ENCODE measurements at regions not wholly inside any gene's neighbourhood (a gene's known extent, or its start where the extent isn't known, plus 50 kb on each side); places are given as distances from the start of the nearest gene placed in this dataset.

- H3K4me3 ChIP-seq (ENCODE audit: low read length), result no peak overlapping the region
- DNase-seq (ENCODE audit: low read depth), result peak; percentile 42
- TF ChIP-seq, protein P1, sequence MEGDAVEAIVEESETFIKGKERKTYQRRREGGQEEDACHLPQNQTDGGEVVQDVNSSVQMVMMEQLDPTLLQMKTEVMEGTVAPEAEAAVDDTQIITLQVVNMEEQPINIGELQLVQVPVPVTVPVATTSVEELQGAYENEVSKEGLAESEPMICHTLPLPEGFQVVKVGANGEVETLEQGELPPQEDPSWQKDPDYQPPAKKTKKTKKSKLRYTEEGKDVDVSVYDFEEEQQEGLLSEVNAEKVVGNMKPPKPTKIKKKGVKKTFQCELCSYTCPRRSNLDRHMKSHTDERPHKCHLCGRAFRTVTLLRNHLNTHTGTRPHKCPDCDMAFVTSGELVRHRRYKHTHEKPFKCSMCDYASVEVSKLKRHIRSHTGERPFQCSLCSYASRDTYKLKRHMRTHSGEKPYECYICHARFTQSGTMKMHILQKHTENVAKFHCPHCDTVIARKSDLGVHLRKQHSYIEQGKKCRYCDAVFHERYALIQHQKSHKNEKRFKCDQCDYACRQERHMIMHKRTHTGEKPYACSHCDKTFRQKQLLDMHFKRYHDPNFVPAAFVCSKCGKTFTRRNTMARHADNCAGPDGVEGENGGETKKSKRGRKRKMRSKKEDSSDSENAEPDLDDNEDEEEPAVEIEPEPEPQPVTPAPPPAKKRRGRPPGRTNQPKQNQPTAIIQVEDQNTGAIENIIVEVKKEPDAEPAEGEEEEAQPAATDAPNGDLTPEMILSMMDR (IDR thresholded peaks at IDR 0.05; ENCODE audit: insufficient read depth, low read depth, low read length, missing control alignments), result no peak
Measured at GRCh38 chr7:34207810-34208209, 302.5 kb downstream of the BMPER start.

- TF ChIP-seq, protein P1 (IDR thresholded peaks at IDR 0.05; ENCODE audit: insufficient read depth, low read depth, low read length, missing control alignments), result no peak
- DNase-seq (ENCODE audit: low read depth), result no peak
- H3K4me3 ChIP-seq (ENCODE audit: low read length), result no peak overlapping the region
Measured at GRCh38 chr7:34208878-34209621, 303.7 kb downstream of the BMPER start.

DNA sequence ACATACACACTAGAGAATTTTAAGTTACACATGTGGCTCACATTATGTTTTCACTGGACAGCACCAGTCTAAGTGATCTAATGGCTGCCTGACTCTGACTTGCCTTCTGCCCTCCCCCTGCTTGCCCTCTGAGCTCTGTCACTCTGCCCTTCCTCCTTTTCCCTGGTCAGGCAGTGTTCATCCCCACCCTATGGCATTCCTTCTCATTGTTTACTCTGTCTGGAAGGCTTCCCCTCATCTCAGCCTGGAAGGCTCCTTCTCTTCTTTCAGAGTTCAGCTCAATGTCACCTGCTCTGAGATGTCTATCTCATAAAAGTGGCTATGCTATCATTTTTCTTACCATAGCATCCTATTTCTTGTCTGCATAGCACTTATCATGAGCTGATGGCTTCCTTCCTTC, 305.7 kb downstream of the BMPER start:
- DNase-seq (ENCODE audit: low read depth), result no peak
- H3K4me3 ChIP-seq (ENCODE audit: low read length), result no peak overlapping the region
- TF ChIP-seq, protein P1 (IDR thresholded peaks at IDR 0.05; ENCODE audit: insufficient read depth, low read depth, low read length, missing control alignments), result no peak

DNA sequence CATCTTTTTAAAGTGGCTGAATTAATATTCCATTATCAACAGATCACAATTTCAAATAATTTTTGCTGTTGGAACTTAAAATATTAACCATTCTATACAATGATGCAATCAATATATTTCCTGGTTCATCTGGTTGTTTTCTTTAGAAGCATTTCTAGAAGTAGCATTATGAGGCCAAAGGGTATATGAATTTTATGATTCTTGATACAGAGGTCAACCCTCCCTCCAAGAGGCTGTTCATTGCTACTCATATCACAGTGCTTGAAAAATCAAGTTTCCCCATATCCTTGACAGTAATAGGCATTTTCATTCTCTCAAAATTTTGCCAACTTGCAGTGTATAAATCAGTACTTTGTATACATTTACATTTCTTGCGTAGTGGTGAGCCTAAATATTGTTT, 312.6 kb downstream of the BMPER start:
- no peak overlapping the region for H3K4me3 ChIP-seq (ENCODE audit: low read length)
- no peak for DNase-seq (ENCODE audit: low read depth)
- TF ChIP-seq, protein P1 (IDR thresholded peaks at IDR 0.05; ENCODE audit: insufficient read depth, low read depth, low read length, missing control alignments), result no peak

DNA sequence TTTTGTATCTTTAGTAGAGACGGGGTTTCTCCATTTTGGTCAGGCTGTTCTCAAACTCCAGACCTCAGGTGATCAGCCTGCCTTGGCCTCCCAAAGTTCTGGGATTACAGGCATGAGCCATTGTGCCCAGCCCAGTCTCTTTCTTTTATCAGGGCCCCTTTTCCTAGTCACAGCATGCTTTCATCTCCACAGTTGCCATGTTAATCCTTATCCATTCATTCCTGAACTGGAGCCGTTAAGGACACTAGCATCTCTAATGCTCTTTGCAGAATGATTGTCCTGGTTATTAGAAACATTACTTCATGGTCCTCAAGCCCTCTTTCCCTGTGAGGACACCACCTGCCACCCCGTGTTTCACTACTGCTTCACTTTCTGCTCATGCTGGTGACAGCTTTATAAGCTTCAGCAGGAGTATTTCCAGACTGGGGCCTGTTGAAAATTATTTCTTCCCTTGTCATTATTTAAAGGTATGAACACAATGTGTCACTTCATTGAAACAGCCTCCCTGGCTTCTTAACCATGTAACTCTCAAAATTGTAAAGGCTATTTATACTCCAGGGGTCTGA, 313.9 kb downstream of the BMPER start:
- TF ChIP-seq, protein P1 (IDR thresholded peaks at IDR 0.05; ENCODE audit: insufficient read depth, low read depth, low read length, missing control alignments), result no peak
- H3K4me3 ChIP-seq (ENCODE audit: low read length), result no peak overlapping the region
- no peak for DNase-seq (ENCODE audit: low read depth)

- H3K4me3 ChIP-seq (ENCODE audit: low read length), result no peak overlapping the region
- TF ChIP-seq, protein P1 (IDR thresholded peaks at IDR 0.05; ENCODE audit: insufficient read depth, low read depth, low read length, missing control alignments), result no peak
- DNase-seq (ENCODE audit: low read depth), result no peak
Measured at GRCh38 chr7:34220506-34221185, 315.3 kb downstream of the BMPER start.

Measured in epithelial cell of esophagus (primary cell).